A204.1 (cell line): ENCODE measurements at regions not wholly inside any gene's neighbourhood (a gene's known extent, or its start where the extent isn't known, plus 50 kb on each side); places are given as distances from the start of the nearest gene placed in this dataset.

ENCODE experiments used
- FAIRE-seq: peaks from 2 replicates; lab custom pipeline; 2012; peaks lifted over from hg19 to GRCh38; lab: Jason Lieb, UNC

GRCh38 chr12:84601483-84601882 is 311.1 kb downstream of the SLC6A15 start:
- no peak for FAIRE-seq

- no peak for FAIRE-seq
Observed at GRCh38 chr12:84599539-84599938, 313.1 kb downstream of the SLC6A15 start.

GRCh38 chr12:84596266-84596665 is 316.3 kb downstream of the SLC6A15 start:
- FAIRE-seq, result no peak

GRCh38 chr12:84594157-84594556 is 318.4 kb downstream of the SLC6A15 start:
- no peak for FAIRE-seq

- FAIRE-seq, result no peak
Observed at GRCh38 chr12:84585776-84586395, 326.7 kb downstream of the SLC6A15 start.

GRCh38 chr12:84572196-84572595 is 340.4 kb downstream of the SLC6A15 start:
- no peak for FAIRE-seq

- no peak for FAIRE-seq
Observed at GRCh38 chr12:84562331-84562730, 350.3 kb downstream of the SLC6A15 start.

GRCh38 chr12:84561351-84561750 is 351.2 kb downstream of the SLC6A15 start:
- no peak for FAIRE-seq

- FAIRE-seq, result no peak
Observed at GRCh38 chr12:84554199-84554723, 358.3 kb downstream of the SLC6A15 start.

- peak; percentile 97 for FAIRE-seq
Observed at GRCh38 chr12:84553331-84554117, 359.1 kb downstream of the SLC6A15 start.

GRCh38 chr12:84551373-84551772 is 361.2 kb downstream of the SLC6A15 start:
- FAIRE-seq, result no peak

- FAIRE-seq, result no peak
Observed at GRCh38 chr12:84550518-84550917, 362.1 kb downstream of the SLC6A15 start.

- FAIRE-seq, result no peak
Observed at GRCh38 chr12:84542289-84542688, 370.3 kb downstream of the SLC6A15 start.

GRCh38 chr12:84537666-84538065 is 374.9 kb downstream of the SLC6A15 start:
- no peak for FAIRE-seq

GRCh38 chr12:84512751-84513150 is 399.8 kb downstream of the SLC6A15 start:
- no peak for FAIRE-seq

GRCh38 chr12:84508851-84509260 is 403.7 kb downstream of the SLC6A15 start:
- FAIRE-seq, result no peak

GRCh38 chr12:84507956-84508850 is 404.4 kb downstream of the SLC6A15 start:
- FAIRE-seq, result no peak

- FAIRE-seq, result no peak
Observed at GRCh38 chr12:84506282-84506681, 406.3 kb downstream of the SLC6A15 start.

GRCh38 chr12:84502907-84503787 is 409.5 kb downstream of the SLC6A15 start:
- no peak for FAIRE-seq

GRCh38 chr12:84502180-84502860 is 410.3 kb downstream of the SLC6A15 start:
- no peak for FAIRE-seq

- FAIRE-seq, result peak; percentile 35
Observed at GRCh38 chr12:84497819-84498218, 414.8 kb downstream of the SLC6A15 start.
